Prostate gland (tissue), 2 donors: ENCODE measurements at regions not wholly inside any gene's neighbourhood (a gene's known extent, or its start where the extent isn't known, plus 50 kb on each side); places are given as distances from the start of the nearest gene placed in this dataset.

ENCODE experiments used
- CTCF ChIP-seq, 4 experiments: fragments of 200-600 bp in 2 of 4; fragments of 450-650 bp in 2 of 4; sonication (generic) in 2 of 4; IDR thresholded peaks; 1 replicate in 3 of 4; 2 replicates in 1 of 4; pipeline ENCODE4 v1.5.1; 2016 to 2019; ENCODE audit warnings: antibody characterized with exemption in 4 of 4, mild to moderate bottlenecking in 2 of 4, moderate library complexity in 2 of 4
- POLR2A ChIP-seq: fragments of 450-650 bp; IDR thresholded peaks from one replicate; pipeline ENCODE4 v1.6.1; 2016; ENCODE audit warnings: antibody characterized with exemption, mild to moderate bottlenecking
- POLR2AphosphoS5 ChIP-seq: sonication (generic); formaldehyde crosslinking; IDR thresholded peaks from one replicate; pipeline ENCODE4 v1.6.1; 2017; ENCODE audit warnings: antibody characterized with exemption

- TF ChIP-seq CTCF (IDR thresholded peaks at IDR 0.05) (no peak), POLR2A (no peak), POLR2AphosphoS5 (no peak)
Measured at GRCh38 chr1:30605441-30605920, 117.9 kb downstream of the MATN1 start.
